K562 (cell line): ENCODE measurements at regions not wholly inside any gene's neighbourhood (a gene's known extent, or its start where the extent isn't known, plus 50 kb on each side); places are given as distances from the start of the nearest gene placed in this dataset.

Experiments
- BMI1 ChIP-seq: fragments of 150-350 bp; IDR thresholded peaks from 2 replicates; pipeline ENCODE4 v1.6.1; 2014; ENCODE audit warnings: low read length
- CBX1 ChIP-seq: sonication (generic); IDR thresholded peaks from 2 replicates; pipeline ENCODE4 v1.6.1; 2016; ENCODE audit warnings: antibody characterized with exemption, low read depth, mild to moderate bottlenecking
- CEBPG ChIP-seq, 3 experiments: fragments of 200-800 bp in 1 of 3; sonication (Bioruptor generic) in 1 of 3; sonication (generic) in 1 of 3; formaldehyde crosslinking in 1 of 3; IDR thresholded peaks in 2 of 3; conservative IDR thresholded peaks in 1 of 3; 2 replicates each; pipeline versions ENCODE4 v1.6.1 to v1.8.0; 2016 to 2022; ENCODE audit warnings: missing compliant biosample characterization in 2 of 3, missing genetic modification characterization in 2 of 3, mild to moderate bottlenecking in 1 of 3, missing genetic modification reagents in 1 of 3
- E4F1 ChIP-seq: fragments of 250-450 bp; sonication (Bioruptor Pico); IDR thresholded peaks from 2 replicates; pipeline ENCODE4 v1.5.0; 2021; ENCODE audit warnings: mild to moderate bottlenecking, borderline replicate concordance
- HDAC1 ChIP-seq, 2 experiments: fragments of 450-650 bp; IDR thresholded peaks; 2 replicates each; pipeline ENCODE4 v1.6.1; 2016 to 2017; ENCODE audit warnings: inconsistent platforms in 1 of 2, mild to moderate bottlenecking in 1 of 2, moderate library complexity in 1 of 2
- IRF1 ChIP-seq: sonication (generic); formaldehyde crosslinking; IDR thresholded peaks from 2 replicates; pipeline ENCODE4 v1.8.0; 2022; ENCODE audit warnings: missing genetic modification reagents, mild to moderate bottlenecking, borderline replicate concordance
- MITF ChIP-seq: IDR thresholded peaks from 2 replicates; pipeline ENCODE4 v1.6.1; 2014; ENCODE audit warnings: antibody characterized with exemption
- PREB ChIP-seq: sonication (generic); formaldehyde crosslinking; IDR thresholded peaks from 2 replicates; pipeline ENCODE4 v1.8.1; 2023; ENCODE audit warnings: mild to moderate bottlenecking, missing genetic modification reagents
- RAD51 ChIP-seq: fragments of 450-650 bp; IDR thresholded peaks from 2 replicates; pipeline ENCODE4 v1.7.1; 2016; ENCODE audit warnings: low read depth, mild to moderate bottlenecking, borderline replicate concordance
- RREB1 ChIP-seq: fragments of 250-450 bp; sonication (Bioruptor Pico); IDR thresholded peaks from 2 replicates; pipeline ENCODE4 v1.4.0; 2020
- ZNF212 ChIP-seq: fragments of 450-650 bp; formaldehyde crosslinking; IDR thresholded peaks from 2 replicates; pipeline ENCODE4 v1.4.0; 2020; ENCODE audit warnings: mild to moderate bottlenecking

- TF ChIP-seq MITF = no peak
- no peak for TF ChIP-seq CEBPG (CRISPR knock-in tag; IDR thresholded peaks at IDR 0.05)
- no peak for TF ChIP-seq CEBPG (tag; conservative IDR thresholded peaks at IDR 0.05 in 1 of 2, IDR thresholded peaks at IDR 0.05 in 1 of 2)
- TF ChIP-seq RREB1 (CRISPR knock-in tag) = no peak
- TF ChIP-seq E4F1 (CRISPR knock-in tag) = no peak
- TF ChIP-seq HDAC1 (IDR thresholded peaks at IDR 0.05) = no peak
- no peak for TF ChIP-seq PREB (CRISPR knock-in tag)
- no peak for TF ChIP-seq RAD51
- TF ChIP-seq BMI1 = no peak
- TF ChIP-seq CBX1 = no peak
- no peak for TF ChIP-seq IRF1
- no peak for TF ChIP-seq ZNF212 (CRISPR knock-in tag)
- TF ChIP-seq, all 486 proteins: peak for 0
Measured at GRCh38 chr2:194907569-194907968, 749.5 kb upstream of the SLC39A10 start (continued).
